HG03045 (cell line): ENCODE measurements at regions not wholly inside any gene's neighbourhood (a gene's known extent, or its start where the extent isn't known, plus 50 kb on each side); places are given as distances from the start of the nearest gene placed in this dataset.
"Not testable (repeated sequence)": the region's sequence is repeated elsewhere in the genome, so short reads cannot be mapped to it uniquely, and the experiment has no call there.

Experiments
- ATAC-seq: cut with Tn5 transposase; IDR thresholded peaks from one replicate; pipeline ENCODE4 v1.9.1; 2021; ENCODE audit warnings: mild to moderate bottlenecking, moderate library complexity; ENCODE audit not compliant: unreplicated experiment

GRCh38 chr15:45866616-45867015 is 231.8 kb downstream of the SQOR start:
- ATAC-seq = no peak

- ATAC-seq = no peak
Observed at GRCh38 chr15:45867281-45867680, 232.5 kb downstream of the SQOR start.

GRCh38 chr15:45868109-45868691 is 233.4 kb downstream of the SQOR start:
- no peak for ATAC-seq

GRCh38 chr15:45869034-45869668 is 234.3 kb downstream of the SQOR start:
- ATAC-seq = no peak

GRCh38 chr15:45871121-45871855 is 236.5 kb downstream of the SQOR start:
- ATAC-seq = no peak

- ATAC-seq = no peak
Observed at GRCh38 chr15:45873781-45874180, 239.0 kb downstream of the SQOR start.

- not testable (repeated sequence) for ATAC-seq
Observed at GRCh38 chr15:45874566-45874965, 239.7 kb downstream of the SQOR start.

DNA sequence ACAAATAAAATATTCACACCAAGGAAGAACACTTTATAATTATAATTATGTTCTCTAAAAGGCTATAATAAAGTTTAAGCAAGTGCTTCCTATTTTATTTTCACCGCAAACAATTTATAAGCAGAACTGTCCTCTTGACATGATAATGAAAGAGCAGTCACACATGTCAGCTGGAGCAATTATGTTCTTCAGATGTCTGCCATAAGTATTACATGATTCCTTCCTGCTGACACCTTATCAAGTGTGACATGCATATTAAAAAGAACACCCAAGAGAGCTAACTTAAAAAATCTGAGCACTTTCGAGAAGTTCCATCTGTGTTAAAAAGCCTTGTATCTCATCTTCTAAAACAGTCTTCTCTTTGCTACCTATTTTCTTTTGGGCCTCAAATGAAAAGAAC is 249.5 kb downstream of the SQOR start:
- no peak for ATAC-seq

DNA sequence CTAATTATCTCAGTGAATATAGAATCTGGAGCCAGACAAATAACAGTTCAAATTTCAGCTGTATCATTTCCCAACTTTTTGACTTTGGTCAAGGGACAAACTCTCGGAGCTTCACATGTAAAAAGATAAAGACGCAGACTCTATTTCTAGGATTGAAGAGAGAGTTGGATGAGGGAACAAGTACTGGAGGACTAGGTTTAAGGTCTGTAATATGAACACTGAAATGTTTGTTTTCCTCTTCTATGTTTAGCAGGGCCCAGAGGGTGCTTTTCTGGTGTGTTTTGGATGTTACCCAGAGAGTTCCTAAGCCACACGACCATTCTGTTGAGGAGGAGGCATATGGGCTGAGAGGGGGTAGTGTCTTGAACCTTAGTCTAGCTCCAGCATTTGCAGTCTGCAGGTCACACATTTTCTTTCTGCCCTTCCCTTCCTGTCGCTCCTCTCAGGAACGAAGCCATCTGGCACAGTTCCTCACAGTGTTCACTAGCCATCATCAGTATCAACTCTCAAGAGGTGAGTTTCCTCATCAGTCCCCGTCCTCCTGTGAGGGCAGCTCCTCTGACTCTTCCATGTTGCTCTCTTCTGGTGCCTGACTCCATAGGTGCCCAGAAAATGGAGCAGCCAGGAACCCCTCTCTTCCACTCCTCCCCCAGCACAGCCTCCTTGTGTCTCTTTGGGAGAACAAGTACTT is 250.1 kb downstream of the SQOR start:
- ATAC-seq = no peak

- ATAC-seq = no peak
Observed at GRCh38 chr15:45885801-45886200, 251.0 kb downstream of the SQOR start.

DNA sequence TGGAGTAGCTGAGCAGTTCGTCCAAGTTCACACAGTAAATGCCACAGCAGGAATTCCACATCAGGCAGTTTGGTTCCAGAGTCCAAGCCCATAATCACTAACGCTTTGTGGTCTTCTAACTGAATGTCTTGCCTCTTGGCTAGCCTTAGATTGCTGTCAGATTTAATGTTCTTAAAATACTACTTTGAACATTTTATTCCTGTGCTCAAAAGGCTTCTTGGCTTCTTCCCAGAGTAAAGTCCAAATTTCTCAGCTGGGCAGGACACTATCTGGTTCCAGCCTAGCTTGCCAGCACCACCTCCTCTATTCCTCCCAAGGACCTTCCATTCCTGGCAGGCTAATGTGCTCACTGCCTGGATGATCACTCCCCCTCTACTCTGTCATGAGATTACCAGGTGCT is 256.9 kb downstream of the SQOR start:
- ATAC-seq = no peak

- no peak for ATAC-seq
Observed at GRCh38 chr15:45892182-45892581, 257.4 kb downstream of the SQOR start.

- no peak for ATAC-seq
Observed at GRCh38 chr15:45903283-45903682, 268.5 kb downstream of the SQOR start.

DNA sequence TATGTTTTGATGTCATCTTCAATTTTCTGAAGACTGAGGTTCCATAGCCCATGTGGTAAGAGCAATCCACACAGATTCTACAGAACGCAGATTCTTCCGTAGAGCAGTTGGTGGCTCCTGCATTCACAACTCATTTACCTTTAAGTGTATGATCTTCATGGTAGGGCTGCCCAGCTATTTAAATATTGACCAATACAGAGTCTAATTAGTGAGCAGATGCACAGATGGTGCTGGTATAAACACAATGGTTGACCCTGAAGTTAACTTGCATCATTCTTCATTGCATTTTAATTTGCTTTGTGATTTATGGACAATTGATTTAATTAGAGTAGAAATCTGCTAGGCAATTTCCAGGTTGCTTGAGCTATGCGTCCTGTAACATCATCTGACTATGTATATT is 269.2 kb downstream of the SQOR start:
- ATAC-seq = no peak

GRCh38 chr15:45906230-45906629 is 271.4 kb downstream of the SQOR start:
- no peak for ATAC-seq

DNA sequence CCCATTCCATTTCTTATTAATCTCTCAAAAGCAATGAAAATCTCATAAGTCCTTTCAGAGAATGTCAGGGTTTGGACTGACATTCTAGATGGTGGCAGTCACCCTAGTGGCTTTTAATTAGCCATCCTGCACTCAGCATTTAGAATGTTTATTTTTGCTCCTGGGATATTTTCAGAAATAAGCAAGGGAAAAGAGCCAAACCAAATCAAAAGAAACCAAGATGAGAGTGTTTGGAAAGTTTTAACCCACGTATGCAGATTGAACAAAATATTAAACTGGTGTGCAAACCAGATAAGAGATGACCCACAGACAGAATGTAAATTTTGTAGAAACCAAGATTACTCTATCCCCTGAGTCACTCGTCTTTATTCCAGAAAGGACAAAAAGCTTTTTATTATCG is 275.8 kb downstream of the SQOR start:
- no peak for ATAC-seq

DNA sequence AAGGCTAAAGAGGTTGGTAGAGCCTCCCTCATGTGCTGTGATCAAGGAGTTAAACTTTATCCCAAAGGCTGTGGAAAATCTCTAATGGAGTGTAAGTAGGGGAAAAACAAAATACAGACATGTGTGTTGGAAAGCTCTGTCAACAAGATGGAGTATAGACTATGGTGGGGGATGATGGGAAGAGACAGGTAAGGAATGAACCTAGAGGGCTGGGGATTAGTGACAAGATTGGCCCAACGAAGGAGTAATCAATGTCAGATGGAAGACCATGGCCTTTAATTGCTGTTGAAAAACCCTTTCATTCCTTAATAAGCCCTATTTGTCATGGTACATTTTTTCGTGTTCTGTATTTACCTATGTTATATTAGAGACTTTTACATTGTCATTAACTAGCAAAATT is 278.6 kb downstream of the SQOR start:
- no peak for ATAC-seq

DNA sequence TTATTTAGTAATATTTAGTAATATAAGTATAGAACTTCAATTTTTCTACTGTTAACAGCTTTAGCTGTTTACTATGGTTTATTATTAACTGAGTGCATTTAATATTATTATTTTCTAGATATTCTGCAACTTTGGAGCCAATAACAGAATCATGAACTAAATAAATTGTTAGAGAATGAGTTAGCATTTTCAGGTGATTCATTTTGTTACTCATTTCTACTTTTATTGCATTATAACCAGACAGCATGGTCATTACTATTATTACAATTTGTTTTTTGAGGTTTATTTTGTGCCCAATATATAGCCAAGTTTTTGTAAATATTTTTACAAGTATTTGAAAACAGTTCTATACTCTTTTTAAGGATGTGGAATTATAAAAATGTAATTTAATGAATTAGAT is 279.6 kb downstream of the SQOR start:
- no peak for ATAC-seq

DNA sequence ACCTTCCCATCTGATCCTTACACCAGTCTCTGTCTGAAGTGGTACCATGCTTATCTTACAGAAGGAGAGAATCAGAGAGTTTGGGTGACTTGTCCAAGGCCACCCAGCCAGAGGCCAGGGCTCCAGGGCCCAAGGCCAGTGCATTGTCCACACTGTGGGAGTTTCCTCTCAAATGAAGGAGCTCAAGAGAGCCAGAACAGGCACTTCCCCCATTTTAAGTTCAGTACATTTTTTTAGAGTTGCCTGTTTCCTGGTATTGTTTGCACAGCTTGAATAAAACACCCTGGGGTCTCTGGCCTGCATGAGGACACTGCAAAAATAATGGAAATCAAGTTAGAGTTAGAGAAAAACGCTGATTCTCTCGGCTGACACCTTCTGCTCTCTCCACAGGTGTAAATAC is 284.0 kb downstream of the SQOR start:
- ATAC-seq = no peak

DNA sequence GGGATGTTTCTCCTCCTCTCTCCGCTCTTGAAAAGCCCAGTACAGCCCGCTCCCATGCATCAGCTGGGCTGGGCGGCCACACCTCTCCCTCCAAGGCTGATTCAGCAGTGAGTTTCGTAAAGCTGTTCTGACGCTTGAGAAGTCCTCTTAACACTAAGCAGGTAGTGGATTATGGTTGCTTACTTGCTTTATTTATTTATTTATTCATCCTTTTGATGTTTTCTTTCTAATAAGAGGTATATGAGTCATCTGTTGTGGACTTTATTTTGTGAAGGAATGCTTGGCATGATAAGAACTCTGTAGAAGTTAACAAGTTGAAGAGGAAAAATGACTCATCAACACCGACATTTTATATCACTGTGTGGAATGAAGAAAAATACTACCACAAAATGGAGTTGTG is 285.0 kb downstream of the SQOR start:
- ATAC-seq = no peak

- ATAC-seq = no peak
Observed at GRCh38 chr15:45921376-45921775, 286.5 kb downstream of the SQOR start.

DNA sequence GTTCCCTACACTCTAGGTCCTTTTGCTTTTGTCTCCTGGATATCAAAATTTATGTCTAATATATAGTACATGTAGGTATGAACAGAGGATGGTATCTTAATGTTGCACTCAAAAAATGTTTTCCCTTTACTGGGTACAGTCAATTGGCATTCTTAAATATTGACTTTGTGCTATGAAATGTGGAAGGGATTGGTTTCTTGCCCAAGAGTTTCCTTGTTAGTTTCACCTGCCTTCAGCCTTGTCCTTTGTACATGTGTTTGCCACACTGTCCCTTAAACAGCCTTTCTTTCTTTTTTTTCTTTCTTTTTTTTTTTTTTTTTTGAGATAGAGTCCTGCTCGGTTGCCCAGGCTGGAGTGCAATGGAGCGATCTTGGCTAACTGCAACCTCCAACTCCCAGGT is 287.1 kb downstream of the SQOR start:
- no peak for ATAC-seq
